C1 segment of cervical spinal cord (tissue), 14 donors: ENCODE measurements at regions not wholly inside any gene's neighbourhood (a gene's known extent, or its start where the extent isn't known, plus 50 kb on each side); places are given as distances from the start of the nearest gene placed in this dataset.

Experiments
- DNase-seq, 14 donors: peaks; one replicate each; lab custom pipeline; 2025; lab: John Stamatoyannopoulos, UW

DNA sequence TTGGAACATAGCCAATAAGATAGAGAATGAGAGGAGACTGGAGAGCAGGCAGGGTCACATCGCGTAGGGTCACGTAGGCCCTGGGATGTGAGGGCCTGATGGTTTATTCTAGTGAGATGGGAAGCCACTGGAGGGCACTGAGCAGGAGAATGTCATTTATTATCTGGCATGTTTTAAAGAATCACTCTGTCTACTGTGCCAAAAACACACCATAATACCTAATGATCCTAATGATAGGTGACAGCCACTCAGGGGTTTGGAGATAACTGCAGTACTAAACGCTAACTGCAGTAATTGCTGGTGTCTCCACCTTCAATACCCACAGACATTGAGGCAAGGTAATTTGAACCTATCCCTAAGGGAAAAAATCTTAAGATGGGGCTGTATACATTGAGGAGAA, 185.4 kb downstream of the TTLL7 start:
- DNase-seq: peak in 1 of 14 donors; percentile 45

DNA sequence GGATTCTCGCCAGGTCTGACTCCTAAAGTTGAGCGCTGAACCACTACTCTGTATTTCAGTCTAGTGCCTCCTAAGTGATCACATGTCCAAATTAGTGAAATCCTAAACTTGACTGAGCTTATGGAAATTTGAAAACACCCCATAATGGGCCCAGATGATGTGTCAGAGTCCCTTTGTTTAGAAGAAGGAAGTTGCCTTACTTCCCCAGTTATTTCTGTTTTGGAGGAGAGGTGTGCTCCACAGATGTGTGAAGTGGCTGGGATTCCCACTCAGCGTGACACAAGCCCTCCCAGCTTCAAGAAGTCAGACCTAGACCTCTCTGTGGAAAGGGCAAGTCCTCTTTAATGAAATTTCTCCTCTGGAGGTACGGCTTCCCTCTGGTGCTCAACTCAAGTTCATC, 188.8 kb downstream of the TTLL7 start:
- DNase-seq: no peak

DNA sequence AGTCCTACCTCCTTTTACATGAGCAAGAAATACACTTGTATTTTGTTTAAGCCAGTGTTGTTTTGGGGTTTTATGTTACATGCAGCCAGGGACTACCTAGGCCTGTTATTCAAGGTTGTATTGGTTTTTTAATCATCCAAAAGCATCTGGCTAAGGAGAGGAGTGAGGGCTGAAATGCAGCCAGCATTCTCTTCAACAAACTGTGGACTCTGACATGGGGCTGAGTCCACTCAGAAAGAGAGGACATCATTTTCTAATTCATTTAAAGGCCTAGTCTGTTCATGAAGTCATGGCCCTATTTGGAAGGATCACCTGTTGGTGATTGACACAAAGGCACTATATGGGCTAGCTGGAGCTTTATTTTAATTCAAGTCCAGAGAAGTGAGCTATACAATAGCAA, 190.4 kb downstream of the TTLL7 start:
- no peak for DNase-seq

DNA sequence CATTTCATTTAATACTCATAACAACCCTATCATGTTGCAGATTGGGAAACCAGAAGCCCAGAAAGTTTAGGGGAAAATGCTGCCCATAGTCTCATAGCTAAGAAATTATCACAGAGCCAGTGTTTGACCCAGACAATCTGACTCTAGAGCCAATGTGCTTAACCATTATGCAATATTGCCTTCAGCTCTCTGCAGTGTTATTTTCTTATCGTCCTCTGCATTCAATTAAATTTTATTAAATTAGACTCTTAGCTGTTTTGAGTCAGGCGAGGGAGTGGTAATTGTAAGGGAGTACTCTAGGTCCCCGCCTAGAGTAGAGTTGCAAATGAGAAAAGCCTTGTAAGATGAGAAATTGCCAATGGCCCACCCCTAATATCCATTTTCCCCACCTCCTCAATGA, 191.1 kb downstream of the TTLL7 start:
- no peak for DNase-seq

DNA sequence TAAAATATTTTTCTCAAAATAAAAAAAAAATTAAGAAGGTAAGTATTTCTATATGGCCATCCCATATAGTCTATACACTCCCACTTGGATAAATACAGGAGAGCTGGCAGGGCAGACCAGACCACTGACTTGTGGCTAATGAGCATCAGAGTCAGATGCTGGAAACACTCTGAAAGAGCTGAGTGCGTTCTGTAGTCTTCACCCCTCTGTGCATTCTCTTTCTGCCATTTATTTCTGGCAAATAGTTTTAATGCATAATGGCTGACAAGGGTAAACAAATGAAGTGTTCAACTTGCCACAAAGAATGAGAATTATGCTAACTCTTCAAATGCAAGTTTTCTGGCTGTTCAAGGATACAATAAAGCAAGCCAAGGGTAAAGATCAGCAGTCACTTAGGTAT, 191.7 kb downstream of the TTLL7 start:
- DNase-seq: no peak

DNA sequence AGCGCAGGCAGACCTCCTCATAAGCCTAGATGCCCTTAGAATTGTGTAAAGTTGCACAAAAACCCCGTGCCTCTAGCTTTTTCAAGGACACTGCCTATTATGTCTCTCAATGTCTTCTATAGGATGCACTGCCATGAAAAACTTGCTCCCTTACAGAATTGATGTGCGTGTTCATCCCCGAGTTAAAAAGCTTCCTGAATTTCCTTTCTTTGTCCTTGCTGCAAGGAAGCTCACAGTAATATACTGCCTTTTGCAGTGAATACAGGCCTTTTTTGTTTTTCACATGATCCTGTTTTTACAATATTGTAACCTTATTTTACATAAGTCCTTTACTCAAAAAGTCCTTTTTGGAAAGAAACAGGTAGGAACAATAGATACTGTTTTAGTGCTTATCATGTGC, 193.0 kb downstream of the TTLL7 start:
- no peak for DNase-seq

DNA sequence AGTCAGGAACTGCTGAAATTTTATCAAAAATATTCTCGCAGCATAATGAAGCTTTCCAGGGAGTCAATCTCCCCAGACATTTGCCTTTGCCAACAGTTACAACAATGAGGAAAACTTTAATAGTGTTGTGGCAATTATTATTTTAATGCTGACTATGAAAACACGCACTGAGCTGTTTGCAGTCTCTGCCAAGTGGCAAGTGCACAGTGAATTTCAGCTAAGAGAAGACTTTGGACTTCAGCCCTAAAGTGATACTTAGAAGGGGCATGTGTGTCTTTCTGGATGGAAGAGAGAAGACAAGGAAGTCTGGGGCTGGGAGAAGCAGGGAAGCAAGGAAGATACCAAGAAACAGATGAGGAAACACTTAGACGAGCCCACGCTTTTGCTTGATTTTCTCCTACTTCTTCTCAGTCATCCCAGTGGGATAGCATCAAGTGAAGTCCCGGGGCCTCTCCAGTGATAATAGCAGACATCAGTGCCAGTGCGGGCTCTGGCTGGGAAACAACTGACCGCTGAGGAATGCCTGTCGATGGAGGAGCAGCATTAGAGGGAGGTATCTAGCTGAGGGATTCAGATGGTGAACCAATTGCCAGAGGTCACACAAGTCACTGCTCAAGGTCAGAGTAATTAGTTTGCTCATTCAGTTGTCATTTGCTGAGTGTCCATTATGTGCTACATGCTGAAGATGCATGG, 196.3 kb downstream of the TTLL7 start:
- DNase-seq: no peak

DNA sequence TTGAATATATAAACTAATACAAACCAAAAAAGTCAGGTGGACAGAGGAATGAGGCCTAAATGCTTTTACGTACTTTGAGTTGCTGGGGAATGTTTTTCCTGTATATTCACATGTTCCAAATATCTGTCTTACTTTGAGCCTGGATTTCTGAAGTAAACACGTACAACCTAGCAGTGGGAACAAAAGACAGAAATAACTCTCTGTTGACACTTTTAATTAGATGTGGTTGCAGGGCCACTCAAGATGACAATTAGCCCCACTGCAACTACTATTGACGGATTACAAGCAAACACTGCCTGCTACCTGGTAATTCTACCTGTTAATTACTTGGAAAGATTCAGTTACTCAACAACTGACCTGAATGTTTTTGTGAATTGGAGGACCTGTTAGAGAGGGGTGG, 196.9 kb downstream of the TTLL7 start:
- DNase-seq: no peak

DNA sequence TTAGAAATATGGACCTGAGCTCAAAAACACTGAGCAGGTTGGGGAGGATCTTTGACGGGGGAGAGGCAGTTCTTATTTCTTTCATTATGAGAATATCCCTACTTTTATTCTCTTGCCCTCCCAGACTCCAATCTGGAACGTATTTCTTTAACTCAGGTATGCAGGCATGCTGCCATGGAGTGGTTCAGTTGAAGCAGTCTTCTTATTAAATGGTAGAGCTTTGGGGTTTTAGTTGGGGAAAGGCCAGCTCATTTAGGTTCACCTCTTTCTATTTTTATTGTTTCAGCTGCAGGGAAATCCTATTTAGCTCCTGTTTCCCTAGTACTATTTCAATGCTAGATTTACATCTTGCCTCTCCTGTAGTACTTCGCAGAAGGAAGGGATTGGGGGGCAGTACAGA, 198.9 kb downstream of the TTLL7 start:
- no peak for DNase-seq

DNA sequence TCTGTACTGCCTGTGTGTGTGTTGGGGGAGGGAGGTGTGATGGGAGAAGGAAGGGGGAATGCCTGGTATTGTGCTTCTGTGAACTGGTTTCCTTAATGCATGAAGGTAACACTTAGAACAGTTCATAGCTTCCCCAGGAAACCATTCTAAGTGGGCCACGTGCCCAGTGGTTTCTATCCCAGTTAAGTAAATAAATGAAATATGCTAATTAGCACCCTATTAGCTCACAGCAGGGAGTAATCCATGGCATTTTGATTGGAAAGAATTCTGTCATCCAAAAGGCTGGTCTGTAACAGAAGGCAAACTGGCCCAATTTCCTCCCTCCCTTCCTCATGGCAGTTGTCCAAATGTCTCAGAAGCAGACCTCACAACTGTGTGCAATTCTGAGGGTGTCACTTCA, 199.3 kb downstream of the TTLL7 start:
- DNase-seq: no peak

DNA sequence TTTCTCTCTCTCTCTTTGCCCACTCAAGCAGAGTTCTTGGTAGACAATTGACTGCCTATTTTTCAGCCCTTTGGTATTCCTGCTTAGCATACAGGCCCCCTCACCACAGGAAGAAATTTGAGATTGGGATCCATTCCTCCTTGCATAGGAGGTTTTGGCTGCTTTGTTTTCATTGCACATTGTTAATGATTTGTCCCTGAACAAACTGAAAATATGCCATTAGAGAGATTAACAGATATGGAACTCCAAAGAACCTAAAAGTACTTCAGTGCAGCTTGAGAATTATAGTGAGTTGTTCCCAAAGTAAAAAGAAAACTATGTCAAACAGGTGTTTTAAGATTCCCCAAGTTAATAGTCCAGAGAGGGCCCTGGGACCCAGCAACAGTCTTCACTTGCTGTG, 200.0 kb downstream of the TTLL7 start:
- no peak for DNase-seq

DNA sequence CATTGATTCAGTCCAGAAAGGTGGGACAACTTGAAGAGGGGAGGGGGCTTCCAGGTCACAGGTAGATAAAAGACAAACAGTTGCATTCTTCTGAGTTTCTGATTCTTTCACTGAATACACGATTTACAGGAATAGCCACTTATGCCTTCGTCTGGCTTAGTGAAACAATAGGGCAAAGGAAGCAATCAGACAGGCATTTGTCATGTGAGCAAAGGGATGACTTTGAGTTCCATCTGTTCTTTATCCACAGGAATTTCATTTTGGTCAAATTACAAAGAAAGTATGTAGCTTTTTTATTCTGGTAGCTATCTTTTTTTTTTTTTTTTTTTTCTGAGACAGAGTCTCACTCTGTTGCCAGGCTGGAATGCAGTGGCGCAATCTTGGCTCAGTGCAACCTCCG, 202.5 kb downstream of the TTLL7 start:
- DNase-seq: no peak

DNA sequence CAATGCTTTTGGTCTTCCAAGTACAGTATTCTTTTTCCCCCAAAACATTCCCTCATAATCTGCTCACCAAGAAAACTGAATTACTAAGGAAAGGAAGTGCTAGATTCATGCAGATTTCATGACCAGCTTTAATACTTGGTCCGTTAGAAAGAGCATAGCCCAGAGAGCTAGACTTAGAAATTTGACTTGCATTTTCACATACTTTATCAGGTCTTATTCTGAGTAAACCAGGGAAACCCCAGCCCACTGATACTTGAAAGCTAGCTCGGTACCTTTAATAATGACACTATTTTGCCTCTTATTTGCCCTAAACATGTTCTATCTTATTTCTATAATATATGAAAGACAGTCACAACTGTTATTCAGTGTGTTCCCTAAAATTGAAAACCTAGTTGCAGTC, 204.5 kb downstream of the TTLL7 start:
- no peak for DNase-seq

DNA sequence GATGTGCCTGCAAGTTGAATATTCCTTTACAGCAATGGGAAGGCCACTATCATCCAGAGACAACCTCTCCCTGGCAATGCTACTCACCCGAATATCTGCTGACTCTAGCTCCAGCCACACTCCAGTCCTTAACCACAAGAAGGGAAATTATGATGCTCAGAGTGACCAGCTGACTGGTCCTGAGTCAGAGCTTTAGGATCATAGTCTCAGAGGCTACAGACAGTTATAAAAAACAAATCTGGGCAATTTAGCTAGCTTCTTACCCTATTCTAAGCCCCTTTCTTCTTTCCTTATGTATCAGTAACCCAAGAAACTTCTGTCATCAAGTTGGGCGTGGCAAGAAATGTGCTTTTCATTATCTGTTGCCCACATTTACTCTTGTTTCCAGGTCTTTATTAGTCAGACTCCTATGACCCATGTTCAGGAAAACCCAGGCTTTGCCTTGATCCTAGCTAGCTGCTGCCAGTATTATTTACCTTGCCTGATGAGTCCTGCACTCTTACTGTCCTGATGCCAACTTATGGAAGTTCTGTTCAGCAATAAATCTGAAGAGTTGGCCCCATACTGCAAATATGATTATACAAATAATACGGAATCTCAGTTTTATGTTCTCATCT, 207.0 kb downstream of the TTLL7 start:
- no peak for DNase-seq

DNA sequence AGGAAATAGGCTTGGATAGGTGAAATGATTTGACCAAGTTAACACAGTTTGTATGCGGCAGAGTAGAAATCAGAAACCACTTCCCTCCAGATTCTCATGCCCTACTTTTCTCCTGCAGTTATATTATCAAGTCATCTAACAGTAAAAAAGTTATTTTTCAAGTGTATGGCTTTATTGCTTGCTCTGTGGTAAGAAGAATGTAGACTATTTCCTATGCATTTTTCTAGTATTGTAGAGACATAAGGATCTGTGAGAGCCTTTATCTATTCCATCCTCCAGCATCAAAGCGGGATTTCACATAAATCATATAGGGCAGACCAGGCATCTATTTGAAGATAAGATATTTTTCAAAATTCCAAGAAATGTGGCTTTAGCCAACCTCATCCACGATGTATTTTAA, 208.5 kb downstream of the TTLL7 start:
- DNase-seq: no peak

DNA sequence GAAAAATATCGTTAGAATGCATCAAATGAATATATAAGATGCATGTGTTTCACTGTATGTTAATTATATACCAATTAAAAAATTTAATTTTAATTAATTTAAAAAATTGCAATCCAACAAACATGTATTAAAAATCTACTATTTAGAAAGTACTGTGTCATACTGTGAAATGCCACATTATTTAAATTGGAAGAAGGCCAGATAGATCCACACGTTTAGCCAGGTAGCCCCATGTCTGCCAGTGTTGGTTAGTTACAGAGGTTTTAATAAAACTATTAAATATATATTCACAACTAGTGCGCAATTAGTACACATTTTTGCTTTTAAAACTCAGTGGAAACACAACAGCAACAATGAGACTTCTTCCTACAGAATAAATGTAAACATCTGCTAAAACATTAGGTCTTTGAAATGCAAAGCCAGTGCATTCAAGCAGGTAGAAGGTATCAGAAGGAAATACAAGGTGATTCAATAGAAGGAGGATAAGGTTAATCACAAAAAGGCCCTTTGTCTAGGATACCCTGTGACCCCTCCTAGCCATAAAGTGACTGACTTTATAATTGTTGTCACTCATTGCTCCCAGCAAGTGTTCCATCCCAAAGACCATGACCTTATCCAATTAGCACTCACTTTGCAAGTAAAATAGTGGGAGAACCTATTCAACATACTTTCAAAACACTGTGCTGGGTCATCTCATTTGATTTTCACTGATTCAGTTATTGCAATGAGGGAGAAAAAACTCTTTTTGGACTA, 211.5 kb downstream of the TTLL7 start:
- no peak for DNase-seq

DNA sequence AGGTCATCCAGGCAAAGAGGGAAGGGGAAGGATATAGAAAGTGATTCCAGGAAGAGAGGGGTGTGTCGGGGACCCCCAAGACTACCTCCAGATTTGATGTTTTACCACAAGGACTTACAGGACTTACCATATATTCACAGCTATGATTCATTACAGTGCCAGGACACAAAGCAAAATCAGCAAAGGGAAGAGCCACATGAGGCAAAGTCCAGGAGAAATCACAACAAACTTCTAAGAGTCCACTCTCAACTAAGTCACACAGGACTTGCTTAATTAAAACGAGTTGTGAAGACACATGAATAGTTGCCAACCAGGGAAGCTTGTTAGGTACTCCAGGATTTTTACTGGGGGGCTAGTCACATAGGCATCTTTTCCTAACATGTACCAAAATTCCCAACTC, 217.3 kb downstream of the TTLL7 start:
- DNase-seq: no peak

DNA sequence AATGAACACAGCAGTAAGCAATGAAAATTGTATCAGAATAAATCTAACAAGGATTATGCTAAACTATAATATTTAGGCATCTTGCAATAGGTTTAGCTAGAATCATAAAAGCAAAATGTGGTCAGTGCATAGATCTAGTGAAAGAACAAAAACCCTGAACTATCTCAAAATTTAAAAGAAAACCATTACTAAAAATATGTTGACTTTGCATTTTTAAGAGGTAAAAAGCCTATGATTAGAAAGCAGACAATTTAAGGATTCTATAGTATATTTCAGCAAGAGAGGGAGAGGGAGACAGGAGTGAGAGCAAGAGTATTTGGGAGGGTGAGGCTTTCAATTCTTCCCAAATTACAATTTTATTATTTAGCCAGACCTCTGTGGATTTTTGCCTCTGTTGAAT, 219.4 kb downstream of the TTLL7 start:
- DNase-seq: no peak

DNA sequence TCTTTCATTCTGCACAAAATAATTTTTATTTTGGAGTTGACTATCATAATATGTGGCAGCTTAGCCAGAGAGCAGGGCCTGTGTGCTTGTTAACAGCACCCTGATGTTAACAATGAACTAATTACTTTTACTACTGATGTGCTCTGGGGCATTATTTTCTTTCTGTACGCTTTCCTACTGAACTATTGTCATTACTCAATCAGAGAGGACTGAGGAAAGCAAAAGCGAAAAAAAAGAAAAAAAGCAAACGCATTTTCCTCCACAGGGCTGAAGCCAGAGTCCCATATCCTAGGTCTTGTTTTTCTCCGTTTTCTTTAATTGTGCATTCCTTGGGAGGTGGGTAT, 221.2 kb downstream of the TTLL7 start:
- no peak for DNase-seq

DNA sequence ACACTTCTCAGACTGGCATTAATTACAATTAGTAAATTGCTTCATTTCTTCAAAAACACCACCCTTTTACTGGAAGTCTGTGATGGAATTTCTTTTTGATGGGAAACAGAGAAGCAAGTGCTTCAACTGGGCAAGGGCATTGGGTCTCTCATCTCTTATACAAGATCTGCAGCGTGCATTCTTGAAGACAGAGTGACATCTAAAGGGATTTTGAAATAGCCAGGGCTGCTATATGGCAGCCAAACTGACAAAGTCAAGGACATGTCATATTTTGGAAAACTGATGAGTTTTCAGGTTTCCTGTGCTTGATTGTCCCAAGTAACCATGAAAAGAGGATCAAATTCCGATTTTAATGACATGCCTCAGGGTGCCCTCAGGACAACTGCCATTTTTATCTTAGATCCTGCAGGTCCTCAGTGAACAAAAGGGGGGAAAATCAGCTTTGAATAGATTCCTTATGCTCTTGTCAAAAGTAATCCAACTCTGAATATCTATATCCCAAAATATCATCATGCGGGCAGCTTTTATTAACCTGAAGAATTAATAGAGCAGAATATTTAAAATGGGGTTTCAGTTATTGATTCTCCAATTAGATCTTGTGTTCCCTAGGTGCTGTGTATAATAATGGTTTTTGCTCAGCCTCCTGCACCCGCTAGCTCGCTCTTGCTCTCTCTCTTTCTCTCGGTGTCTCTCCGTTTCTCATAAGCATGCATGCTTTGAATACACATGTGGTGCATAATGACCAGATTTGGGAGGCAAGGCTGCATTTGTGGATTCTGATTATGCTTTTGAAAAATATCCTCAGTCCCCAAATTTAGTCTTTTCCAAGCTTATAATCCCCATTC, 221.8 kb downstream of the TTLL7 start:
- DNase-seq: no peak

DNA sequence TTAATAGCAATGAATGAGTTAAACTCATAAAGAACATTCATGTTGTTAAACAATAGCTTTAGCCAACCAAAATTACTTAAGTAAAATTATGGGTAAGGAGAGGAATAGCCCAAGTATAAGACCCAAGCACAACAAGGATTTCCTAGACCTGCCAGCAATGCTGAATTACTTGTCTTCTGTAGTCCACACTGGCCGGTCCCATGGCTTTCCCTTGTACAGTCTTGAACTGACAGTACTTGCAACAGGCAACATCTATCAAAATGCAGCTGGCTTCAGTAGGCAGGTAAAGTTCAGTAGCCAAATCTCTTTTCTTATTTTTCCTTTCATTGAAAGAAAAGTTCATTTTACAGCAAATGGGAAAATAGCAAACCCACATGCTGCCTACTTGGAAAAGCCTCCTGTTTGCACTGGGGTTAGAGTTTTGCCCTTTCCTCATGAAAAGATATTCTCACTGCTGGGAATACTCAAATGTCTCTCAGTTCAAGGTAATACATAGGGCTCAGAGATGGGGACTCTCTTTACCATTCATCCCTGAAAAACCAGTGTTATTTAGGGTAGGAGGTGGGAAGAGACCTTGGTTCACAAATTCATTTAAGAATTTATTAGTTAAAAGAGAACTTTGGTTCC, 222.8 kb downstream of the TTLL7 start:
- DNase-seq: no peak

DNA sequence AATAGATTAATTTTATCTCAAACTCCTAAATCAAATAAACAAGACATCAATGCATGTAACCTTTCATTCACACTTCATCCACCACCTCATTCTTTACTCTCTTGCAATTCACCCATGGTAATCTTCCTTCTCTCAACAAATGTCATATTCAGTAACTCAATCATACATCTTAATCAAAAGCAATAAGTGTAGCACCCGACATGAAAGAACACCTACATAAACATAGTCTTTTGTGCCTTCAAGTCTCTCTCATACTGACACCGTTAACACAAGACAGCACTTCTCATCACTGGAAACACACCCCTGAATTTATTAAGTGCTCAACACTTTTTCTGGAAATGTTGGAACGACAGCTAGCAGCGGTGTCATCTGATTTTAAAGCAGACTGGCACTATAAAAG, 225.9 kb downstream of the TTLL7 start:
- DNase-seq: no peak
